Neural crest cell (in vitro differentiated cells): ENCODE measurements at regions not wholly inside any gene's neighbourhood (a gene's known extent, or its start where the extent isn't known, plus 50 kb on each side); places are given as distances from the start of the nearest gene placed in this dataset.

Source experiments
- DNase-seq: peaks from one replicate; pipeline ENCODE4 v3.0.0; 2021; ENCODE audit warnings: low read depth, mixed read lengths, low spot score
- H3K27ac Mint-ChIP-seq: one replicate; pipeline ENCODE4 v1.8.0; 2021; ENCODE audit warnings: mild to moderate bottlenecking, mixed read lengths; ENCODE audit not compliant: unreplicated experiment
- H3K27me3 Mint-ChIP-seq: 2 replicates; pipeline ENCODE4 v1.8.0; 2021; ENCODE audit warnings: low read depth, mild to moderate bottlenecking, mixed read lengths
- H3K36me3 Mint-ChIP-seq: 2 replicates; pipeline ENCODE4 v1.8.0; 2021; ENCODE audit warnings: low read depth, mild to moderate bottlenecking, mixed read lengths
- H3K4me1 Mint-ChIP-seq: 2 replicates; pipeline ENCODE4 v1.8.0; 2021; ENCODE audit warnings: mixed read lengths
- H3K4me3 Mint-ChIP-seq: one replicate; pipeline ENCODE4 v1.8.0; 2021; ENCODE audit warnings: mild to moderate bottlenecking, mixed read lengths
- H3K9me3 Mint-ChIP-seq: 2 replicates; pipeline ENCODE4 v1.8.0; 2021; ENCODE audit warnings: mixed read lengths
- TF ChIP-seq, protein P1 (sequence below): fragments of 200-600 bp; sonication (generic); conservative IDR thresholded peaks from 2 replicates; pipeline ENCODE4 v1.5.0; 2021; ENCODE audit warnings: antibody characterized with exemption, mild to moderate bottlenecking

- Mint-ChIP-seq H3K27ac (no peak overlapping the region), H3K36me3 (no peaks in the 10 kb centered on the region), H3K27me3 (no peaks in the 10 kb centered on the region), H3K9me3 (no peaks in the 10 kb centered on the region), H3K4me3 (no peak overlapping the region), H3K4me1 (no peaks in the 10 kb centered on the region)
- TF ChIP-seq, protein P1, sequence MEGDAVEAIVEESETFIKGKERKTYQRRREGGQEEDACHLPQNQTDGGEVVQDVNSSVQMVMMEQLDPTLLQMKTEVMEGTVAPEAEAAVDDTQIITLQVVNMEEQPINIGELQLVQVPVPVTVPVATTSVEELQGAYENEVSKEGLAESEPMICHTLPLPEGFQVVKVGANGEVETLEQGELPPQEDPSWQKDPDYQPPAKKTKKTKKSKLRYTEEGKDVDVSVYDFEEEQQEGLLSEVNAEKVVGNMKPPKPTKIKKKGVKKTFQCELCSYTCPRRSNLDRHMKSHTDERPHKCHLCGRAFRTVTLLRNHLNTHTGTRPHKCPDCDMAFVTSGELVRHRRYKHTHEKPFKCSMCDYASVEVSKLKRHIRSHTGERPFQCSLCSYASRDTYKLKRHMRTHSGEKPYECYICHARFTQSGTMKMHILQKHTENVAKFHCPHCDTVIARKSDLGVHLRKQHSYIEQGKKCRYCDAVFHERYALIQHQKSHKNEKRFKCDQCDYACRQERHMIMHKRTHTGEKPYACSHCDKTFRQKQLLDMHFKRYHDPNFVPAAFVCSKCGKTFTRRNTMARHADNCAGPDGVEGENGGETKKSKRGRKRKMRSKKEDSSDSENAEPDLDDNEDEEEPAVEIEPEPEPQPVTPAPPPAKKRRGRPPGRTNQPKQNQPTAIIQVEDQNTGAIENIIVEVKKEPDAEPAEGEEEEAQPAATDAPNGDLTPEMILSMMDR = no peak
- DNase-seq = no peak
These were observed 142.2 kb downstream of the HERPUD2 start for GRCh38 chr7:35552691-35553090.

DNA sequence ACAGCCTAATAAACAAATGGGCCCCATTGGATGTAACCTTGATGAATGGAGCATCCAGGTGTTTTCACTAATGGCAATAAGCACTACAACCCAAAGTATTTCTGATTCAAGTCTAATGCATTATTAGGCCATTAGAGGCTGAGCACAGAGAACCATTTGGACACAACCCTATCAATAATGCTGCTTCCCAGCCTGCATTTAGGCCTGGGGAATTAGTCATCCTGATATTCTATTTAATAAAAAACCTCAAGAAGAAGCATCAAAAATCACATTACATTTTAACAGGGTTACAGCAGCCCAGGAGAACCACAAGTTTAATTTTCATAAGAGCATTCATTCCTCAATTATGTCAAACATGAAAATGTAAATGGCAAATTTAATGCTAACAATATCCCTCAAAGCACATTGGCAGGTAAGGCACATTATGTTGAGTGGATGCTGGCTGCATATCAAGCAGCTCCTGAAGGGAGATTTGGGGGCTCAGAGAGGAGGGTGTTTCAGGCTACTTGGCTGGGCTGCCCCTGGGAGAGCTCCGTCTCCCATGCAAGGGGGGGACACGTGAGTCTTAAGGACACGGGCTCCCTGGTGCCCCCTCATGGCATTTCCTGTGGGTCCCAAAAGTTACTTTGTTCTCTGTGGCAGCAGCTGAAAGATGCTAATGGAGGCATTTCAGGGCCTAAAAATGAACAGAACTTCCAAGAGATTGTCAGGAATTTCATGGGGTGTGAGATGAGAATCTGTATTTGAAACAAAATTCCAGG lies 143.4 kb downstream of the HERPUD2 start:
- Mint-ChIP-seq H3K4me1 (no peaks in the 10 kb centered on the region), H3K27ac (no peak overlapping the region), H3K27me3 (no peaks in the 10 kb centered on the region), H3K36me3 (no peaks in the 10 kb centered on the region), H3K4me3 (no peak overlapping the region), H3K9me3 (no peaks in the 10 kb centered on the region)
- TF ChIP-seq, protein P1 = no peak
- no peak for DNase-seq

DNA sequence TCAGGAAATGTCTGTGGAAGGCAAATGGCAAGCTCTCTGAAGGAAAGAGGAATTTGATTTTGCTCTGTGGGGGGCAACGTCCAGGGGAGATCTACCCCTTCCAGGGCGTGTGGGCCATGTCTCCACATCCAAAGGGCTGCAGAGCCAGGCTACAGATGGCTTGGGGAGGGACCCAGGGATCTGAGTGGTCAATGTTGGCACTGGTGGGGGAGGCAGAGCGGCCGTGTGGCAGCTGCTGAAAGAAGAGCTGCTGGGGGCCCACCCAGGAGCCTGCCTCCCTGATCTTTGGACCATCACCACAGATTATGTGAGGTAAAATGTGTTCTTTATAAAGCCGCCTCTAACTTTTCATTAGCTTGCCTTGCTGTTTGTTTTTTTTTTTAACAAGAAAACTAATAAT lies 144.1 kb downstream of the HERPUD2 start:
- TF ChIP-seq, protein P1 = no peak
- no peak for DNase-seq
- no peaks in the 10 kb centered on the region for H3K4me1 Mint-ChIP-seq
- H3K36me3 Mint-ChIP-seq = no peaks in the 10 kb centered on the region
- no peaks in the 10 kb centered on the region for H3K27me3 Mint-ChIP-seq
- H3K27ac Mint-ChIP-seq = no peak overlapping the region
- no peak overlapping the region for H3K4me3 Mint-ChIP-seq
- H3K9me3 Mint-ChIP-seq = no peaks in the 10 kb centered on the region

GRCh38 chr7:35549781-35550180 lies 145.2 kb downstream of the HERPUD2 start:
- Mint-ChIP-seq H3K36me3 (no peaks in the 10 kb centered on the region), H3K4me3 (no peak overlapping the region), H3K27ac (no peak overlapping the region), H3K9me3 (no peaks in the 10 kb centered on the region), H3K27me3 (no peaks in the 10 kb centered on the region), H3K4me1 (no peaks in the 10 kb centered on the region)
- DNase-seq = no peak
- TF ChIP-seq, protein P1 = no peak

- no peak overlapping the region for H3K4me3 Mint-ChIP-seq
- H3K36me3 Mint-ChIP-seq = no peaks in the 10 kb centered on the region
- H3K27me3 Mint-ChIP-seq = no peaks in the 10 kb centered on the region
- H3K9me3 Mint-ChIP-seq = no peaks in the 10 kb centered on the region
- H3K27ac Mint-ChIP-seq = no peak overlapping the region
- TF ChIP-seq, protein P1 = no peak
- H3K4me1 Mint-ChIP-seq = no peaks in the 10 kb centered on the region
- no peak for DNase-seq
These were observed 146.6 kb downstream of the HERPUD2 start for GRCh38 chr7:35548291-35548690.
